Activated CD4-positive, alpha-beta T cell treated with anti-CD3 and anti-CD28 coated beads, Interleukin-2, amount 10 ng/mL, durations not matched to agents 24 days and 14 days (primary cell): ENCODE measurements at regions not wholly inside any gene's neighbourhood (a gene's known extent, or its start where the extent isn't known, plus 50 kb on each side); places are given as distances from the start of the nearest gene placed in this dataset.

ENCODE experiments used
- DNase-seq: peaks from one replicate; pipeline ENCODE4 v3.0.0; 2022
- H3K27ac Mint-ChIP-seq: one replicate; pipeline ENCODE4 v1.8.0; 2022; ENCODE audit warnings: mild to moderate bottlenecking, mixed read lengths
- H3K27me3 Mint-ChIP-seq: one replicate; pipeline ENCODE4 v1.8.0; 2022; ENCODE audit warnings: mixed read lengths
- H3K36me3 Mint-ChIP-seq: one replicate; pipeline ENCODE4 v1.8.0; 2022; ENCODE audit warnings: low read depth, mild to moderate bottlenecking, mixed read lengths
- H3K4me1 Mint-ChIP-seq: one replicate; pipeline ENCODE4 v1.8.0; 2021; ENCODE audit warnings: mixed read lengths
- H3K4me3 Mint-ChIP-seq: one replicate; pipeline ENCODE4 v1.8.0; 2022; ENCODE audit warnings: mild to moderate bottlenecking, moderate library complexity, mixed read lengths
- H3K9me3 Mint-ChIP-seq: one replicate; pipeline ENCODE4 v1.8.0; 2021; ENCODE audit warnings: mixed read lengths
- intact Hi-C: fragments of 100-400 bp; cut with micrococcal nuclease; formaldehyde crosslinking; loops from one replicate; pipeline ENCODE4 v1.15.1; 2023

DNA sequence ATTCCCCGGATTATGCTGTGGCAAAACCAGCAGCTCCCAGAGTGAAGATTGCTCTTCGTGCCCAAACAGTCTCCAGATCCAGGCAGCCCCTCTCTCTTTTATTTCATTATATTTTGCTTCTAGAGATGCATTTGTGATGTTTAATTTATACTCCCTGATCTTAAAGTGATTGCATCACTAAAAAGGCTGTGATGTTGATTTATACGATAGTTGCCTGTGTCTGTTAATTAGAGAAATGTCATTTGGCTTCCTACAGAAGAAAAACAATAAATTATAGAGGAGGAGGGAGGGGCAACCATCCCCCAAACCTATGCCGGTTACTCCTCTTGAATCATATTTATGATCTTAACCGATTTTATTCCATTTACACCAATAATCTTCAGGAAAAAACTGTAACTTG, 615.3 kb downstream of the TOX3 start:
- Mint-ChIP-seq H3K9me3 (peaks cover 5% of the 10 kb centered on the region), H3K4me1 (no peaks in the 10 kb centered on the region), H3K27me3 (no peaks in the 10 kb centered on the region), H3K36me3 (no peaks in the 10 kb centered on the region), H3K4me3 (no peak overlapping the region), H3K27ac (no peak overlapping the region)
- intact Hi-C loops: no loop called here
- DNase-seq: no peak

GRCh38 chr16:51924744-51925143, 622.2 kb downstream of the TOX3 start:
- H3K27me3 Mint-ChIP-seq: no peaks in the 10 kb centered on the region
- H3K36me3 Mint-ChIP-seq: no peaks in the 10 kb centered on the region
- H3K27ac Mint-ChIP-seq: no peak overlapping the region
- no peak overlapping the region for H3K4me3 Mint-ChIP-seq
- DNase-seq: no peak
- peaks cover 10% of the 10 kb centered on the region for H3K9me3 Mint-ChIP-seq
- no peaks in the 10 kb centered on the region for H3K4me1 Mint-ChIP-seq
- intact Hi-C loops: no loop called here

GRCh38 chr16:51922476-51922875, 624.5 kb downstream of the TOX3 start:
- H3K27ac Mint-ChIP-seq: no peak overlapping the region
- no peak for DNase-seq
- intact Hi-C loops: no loop called here
- H3K9me3 Mint-ChIP-seq: peaks cover 10% of the 10 kb centered on the region
- no peaks in the 10 kb centered on the region for H3K4me1 Mint-ChIP-seq
- no peak overlapping the region for H3K4me3 Mint-ChIP-seq
- no peaks in the 10 kb centered on the region for H3K36me3 Mint-ChIP-seq
- no peaks in the 10 kb centered on the region for H3K27me3 Mint-ChIP-seq

GRCh38 chr16:51919736-51920135, 627.2 kb downstream of the TOX3 start:
- Mint-ChIP-seq H3K4me3 (no peak overlapping the region), H3K9me3 (peaks cover 14% of the 10 kb centered on the region), H3K27me3 (no peaks in the 10 kb centered on the region), H3K36me3 (no peaks in the 10 kb centered on the region), H3K4me1 (no peaks in the 10 kb centered on the region), H3K27ac (no peak overlapping the region)
- intact Hi-C loops: no loop called here
- no peak for DNase-seq

DNA sequence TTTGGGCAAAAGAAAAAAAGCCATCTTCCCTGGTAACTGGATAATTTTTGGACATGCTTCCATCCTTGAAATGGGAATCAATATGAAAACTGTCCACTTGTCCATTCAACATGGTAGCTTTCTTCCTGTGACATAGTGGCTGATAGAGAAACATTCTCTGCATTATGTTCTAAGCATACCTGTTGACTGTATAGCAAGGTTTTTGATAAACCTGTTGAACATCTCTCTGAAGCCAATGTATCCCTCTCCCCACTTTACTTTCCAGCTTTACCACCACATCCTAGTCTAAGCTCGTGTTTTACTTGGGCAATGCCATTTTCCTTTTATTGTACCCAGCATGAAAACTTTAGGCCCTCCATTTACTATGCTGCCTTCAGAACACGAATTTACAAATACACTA, 630.1 kb downstream of the TOX3 start:
- Mint-ChIP-seq H3K9me3 (peaks cover 9% of the 10 kb centered on the region), H3K36me3 (no peaks in the 10 kb centered on the region), H3K27ac (no peak overlapping the region), H3K4me3 (no peak overlapping the region), H3K27me3 (no peaks in the 10 kb centered on the region), H3K4me1 (no peaks in the 10 kb centered on the region)
- intact Hi-C loops: no loop called here
- DNase-seq: no peak

GRCh38 chr16:51916231-51916630, 630.7 kb downstream of the TOX3 start:
- H3K9me3 Mint-ChIP-seq: peaks cover 9% of the 10 kb centered on the region
- intact Hi-C loops: no loop called here

DNA sequence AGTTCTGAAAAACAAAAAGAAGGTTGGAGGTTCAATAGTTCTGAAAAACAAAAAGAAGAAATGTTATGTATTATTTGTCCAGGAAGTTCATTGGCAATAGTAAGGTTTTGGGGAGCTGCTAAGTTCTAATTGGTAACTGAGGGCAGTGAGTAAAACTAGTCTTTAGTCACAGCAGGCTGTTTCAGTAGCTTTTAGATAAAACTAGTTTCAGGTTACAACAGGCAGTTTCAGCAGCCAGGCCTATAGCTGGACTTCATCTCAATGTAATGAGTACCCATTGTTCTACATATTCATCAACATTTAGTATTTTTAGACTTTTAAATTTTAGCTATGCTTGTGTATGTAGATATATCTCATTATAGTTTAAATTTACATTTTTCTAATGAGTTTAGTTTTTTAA, 639.3 kb downstream of the TOX3 start:
- H3K4me1 Mint-ChIP-seq: no peaks in the 10 kb centered on the region
- no peak for DNase-seq
- no peaks in the 10 kb centered on the region for H3K36me3 Mint-ChIP-seq
- H3K4me3 Mint-ChIP-seq: no peak overlapping the region
- no peak overlapping the region for H3K27ac Mint-ChIP-seq
- no peaks in the 10 kb centered on the region for H3K9me3 Mint-ChIP-seq
- intact Hi-C loops: no loop called here
- no peaks in the 10 kb centered on the region for H3K27me3 Mint-ChIP-seq

More at GRCh38 chr16:51916231-51916630, 630.7 kb downstream of the TOX3 start:
- DNase-seq: no peak
- Mint-ChIP-seq H3K4me1 (no peaks in the 10 kb centered on the region), H3K27me3 (no peaks in the 10 kb centered on the region), H3K4me3 (no peak overlapping the region), H3K27ac (no peak overlapping the region), H3K36me3 (no peaks in the 10 kb centered on the region)

GRCh38 chr16:51900221-51900780, 646.6 kb downstream of the TOX3 start:
- H3K9me3 Mint-ChIP-seq: peaks cover 7% of the 10 kb centered on the region
- H3K36me3 Mint-ChIP-seq: no peaks in the 10 kb centered on the region
- H3K4me3 Mint-ChIP-seq: no peak overlapping the region
- no peak for DNase-seq
- intact Hi-C loops: no loop called here
- H3K4me1 Mint-ChIP-seq: no peaks in the 10 kb centered on the region
- H3K27ac Mint-ChIP-seq: no peak overlapping the region
- H3K27me3 Mint-ChIP-seq: no peaks in the 10 kb centered on the region

- Mint-ChIP-seq H3K4me3 (no peak overlapping the region), H3K27me3 (no peaks in the 10 kb centered on the region), H3K4me1 (no peaks in the 10 kb centered on the region), H3K36me3 (no peaks in the 10 kb centered on the region), H3K9me3 (peaks cover 14% of the 10 kb centered on the region), H3K27ac (no peak overlapping the region)
- DNase-seq: no peak
- intact Hi-C loops: no loop called here
Observed at GRCh38 chr16:51898872-51899271, 648.1 kb downstream of the TOX3 start.

DNA sequence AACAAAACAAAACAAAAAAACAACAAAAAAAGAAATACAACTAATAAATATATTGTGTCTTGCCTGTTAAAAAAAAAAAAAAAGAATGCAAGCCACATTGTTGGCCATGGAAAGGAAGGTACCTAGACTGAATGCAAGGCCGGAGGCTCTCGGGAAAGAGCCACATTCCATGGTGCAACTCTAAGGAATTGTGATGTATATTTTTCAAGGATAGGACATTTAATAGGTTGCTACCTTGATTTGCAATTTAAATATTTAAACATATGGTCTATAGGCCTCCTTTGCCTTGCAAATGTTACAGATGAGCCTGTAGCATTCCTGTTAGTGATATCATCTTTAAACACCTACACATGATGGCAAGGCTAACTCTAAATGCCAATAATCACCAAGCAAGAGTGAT, 650.9 kb downstream of the TOX3 start:
- Mint-ChIP-seq H3K4me3 (no peak overlapping the region), H3K36me3 (no peaks in the 10 kb centered on the region), H3K27ac (no peak overlapping the region), H3K27me3 (no peaks in the 10 kb centered on the region), H3K9me3 (peaks cover 14% of the 10 kb centered on the region), H3K4me1 (no peaks in the 10 kb centered on the region)
- intact Hi-C loops: no loop called here
- DNase-seq: no peak

- intact Hi-C loops: no loop called here
- Mint-ChIP-seq H3K36me3 (no peaks in the 10 kb centered on the region), H3K4me3 (no peak overlapping the region), H3K9me3 (peaks cover 9% of the 10 kb centered on the region), H3K27ac (no peak overlapping the region), H3K4me1 (no peaks in the 10 kb centered on the region), H3K27me3 (no peaks in the 10 kb centered on the region)
- DNase-seq: no peak
Observed at GRCh38 chr16:51892293-51893007, 654.5 kb downstream of the TOX3 start.

DNA sequence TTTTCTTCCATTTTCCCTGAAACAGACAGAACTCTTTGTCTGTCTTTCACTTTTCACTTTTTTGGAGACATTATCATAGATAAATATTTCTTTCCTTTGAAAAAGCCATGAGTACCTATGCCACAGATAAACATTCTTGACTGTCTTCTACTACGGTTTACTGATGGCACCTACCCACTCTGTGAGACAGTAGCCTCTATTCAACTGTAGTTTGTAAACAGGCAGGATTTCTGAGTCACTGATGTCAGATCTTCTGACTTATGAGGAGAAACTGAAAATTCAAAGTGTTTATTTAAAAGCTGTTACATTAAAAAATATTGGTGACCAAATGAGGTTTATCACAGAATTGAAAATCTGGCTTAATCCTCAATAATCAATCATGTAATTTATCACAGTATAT, 658.4 kb downstream of the TOX3 start:
- Mint-ChIP-seq H3K27me3 (no peaks in the 10 kb centered on the region), H3K4me1 (no peaks in the 10 kb centered on the region), H3K9me3 (peaks cover 5% of the 10 kb centered on the region), H3K36me3 (no peaks in the 10 kb centered on the region), H3K27ac (no peak overlapping the region), H3K4me3 (no peak overlapping the region)
- intact Hi-C loops: no loop called here
- DNase-seq: no peak

DNA sequence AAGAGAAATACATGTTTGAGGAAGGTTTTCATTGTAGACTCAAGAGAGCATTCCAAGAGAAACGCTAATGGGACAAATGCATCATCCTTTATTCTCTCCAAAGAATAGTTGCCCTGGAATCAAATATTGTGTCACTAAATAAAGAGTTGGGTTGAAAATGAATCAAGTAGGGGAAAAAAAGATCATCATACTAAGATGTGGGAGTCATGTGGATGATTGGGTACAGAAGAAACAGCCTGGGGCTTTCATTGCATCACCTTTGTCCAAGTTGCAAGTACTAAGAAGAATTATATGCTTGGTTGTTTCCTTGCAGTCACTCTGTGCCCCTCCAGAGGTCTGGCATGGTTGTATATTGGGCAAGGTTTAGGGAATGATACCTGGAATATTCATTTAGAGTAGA, 658.9 kb downstream of the TOX3 start:
- no peaks in the 10 kb centered on the region for H3K4me1 Mint-ChIP-seq
- H3K36me3 Mint-ChIP-seq: no peaks in the 10 kb centered on the region
- H3K9me3 Mint-ChIP-seq: peaks cover 5% of the 10 kb centered on the region
- H3K4me3 Mint-ChIP-seq: no peak overlapping the region
- DNase-seq: no peak
- no peak overlapping the region for H3K27ac Mint-ChIP-seq
- intact Hi-C loops: no loop called here
- H3K27me3 Mint-ChIP-seq: no peaks in the 10 kb centered on the region

GRCh38 chr16:51886456-51886855, 660.5 kb downstream of the TOX3 start:
- no peaks in the 10 kb centered on the region for H3K36me3 Mint-ChIP-seq
- no peak overlapping the region for H3K27ac Mint-ChIP-seq
- no peak for DNase-seq

DNA sequence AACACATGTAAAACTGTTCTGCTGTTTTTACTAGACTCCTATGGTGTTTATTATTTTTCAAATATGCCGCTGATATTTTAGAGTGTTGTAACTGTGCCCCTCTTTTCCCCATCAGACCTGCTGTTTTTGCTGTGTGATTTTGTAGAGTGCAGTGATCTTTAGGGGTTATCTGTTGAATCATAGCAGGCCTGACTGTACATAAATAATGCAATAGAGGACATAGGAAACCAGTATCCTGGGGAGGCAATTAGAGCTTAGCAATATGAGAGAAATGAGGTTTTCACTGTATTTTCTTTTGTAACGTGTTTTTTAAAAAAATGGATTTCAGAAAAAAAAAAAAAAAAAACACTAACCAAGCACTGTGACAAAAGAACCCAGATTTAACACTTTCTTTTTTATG, 662.2 kb downstream of the TOX3 start:
- DNase-seq: no peak
- Mint-ChIP-seq H3K27me3 (no peaks in the 10 kb centered on the region), H3K27ac (no peak overlapping the region), H3K4me3 (no peak overlapping the region), H3K4me1 (no peaks in the 10 kb centered on the region), H3K36me3 (no peaks in the 10 kb centered on the region), H3K9me3 (peaks cover 12% of the 10 kb centered on the region)
- intact Hi-C loops: no loop called here

More at GRCh38 chr16:51886456-51886855, 660.5 kb downstream of the TOX3 start:
- no peak overlapping the region for H3K4me3 Mint-ChIP-seq
- intact Hi-C loops: no loop called here
- H3K27me3 Mint-ChIP-seq: no peaks in the 10 kb centered on the region
- H3K4me1 Mint-ChIP-seq: no peaks in the 10 kb centered on the region
- peaks cover 8% of the 10 kb centered on the region for H3K9me3 Mint-ChIP-seq
